SW 1271 (cell line): ENCODE measurements at regions not wholly inside any gene's neighbourhood (a gene's known extent, or its start where the extent isn't known, plus 50 kb on each side); places are given as distances from the start of the nearest gene placed in this dataset.
"Not testable (repeated sequence)": the region's sequence is repeated elsewhere in the genome, so short reads cannot be mapped to it uniquely, and the experiment has no call there.

Experiments used
- DNase-seq, 2 experiments: peaks; one replicate each; lab custom pipeline; 2025; lab: John Stamatoyannopoulos, UW

DNA sequence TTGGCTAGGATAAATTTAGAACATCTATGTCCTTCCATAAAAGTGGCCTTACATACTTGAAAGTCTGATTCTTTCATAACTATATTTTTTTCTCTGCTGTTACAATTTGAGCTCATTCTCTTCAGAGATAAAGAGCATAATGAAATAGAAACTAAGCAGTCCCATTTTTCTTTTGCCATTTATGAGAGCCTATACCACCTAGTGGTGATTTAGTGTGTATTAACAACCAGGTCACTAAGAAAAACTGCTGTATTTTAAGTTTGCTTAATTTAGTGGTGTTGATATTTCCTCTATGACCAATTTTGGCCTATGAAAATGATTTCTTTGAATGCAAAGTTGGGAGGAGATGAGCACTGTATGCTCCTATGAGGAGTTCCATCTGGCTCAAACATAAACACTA, 88.7 kb upstream of the ZWINT start:
- peak in 1 of 2 experiments; percentile 34 for DNase-seq

GRCh38 chr10:56447613-56448012, 86.6 kb upstream of the ZWINT start:
- not testable (repeated sequence) for DNase-seq

DNA sequence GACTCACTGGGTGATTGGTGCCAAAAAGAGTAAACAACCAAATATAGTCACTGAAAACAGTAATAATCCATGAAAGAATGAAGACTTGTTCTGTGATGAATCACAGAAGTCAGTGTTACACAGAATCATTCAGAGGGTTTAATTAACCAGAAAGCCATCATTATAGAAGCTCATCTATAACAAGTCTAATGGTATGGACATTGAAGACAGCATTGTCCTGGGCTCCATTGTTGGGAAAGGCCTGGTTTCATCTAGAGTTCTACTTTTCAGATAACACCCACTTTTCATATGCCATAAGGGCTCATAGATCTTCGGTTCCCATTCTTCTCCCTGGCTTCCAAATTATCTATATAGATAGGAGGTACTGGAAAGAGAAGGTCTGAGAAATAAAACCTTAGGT, 80.3 kb upstream of the ZWINT start:
- not testable (repeated sequence) for DNase-seq
